Astrocyte of the spinal cord (primary cell): ENCODE measurements at regions not wholly inside any gene's neighbourhood (a gene's known extent, or its start where the extent isn't known, plus 50 kb on each side); places are given as distances from the start of the nearest gene placed in this dataset.
A peak's percentile ranks its signal among the peaks of the same experiment; 100 is the strongest.

Experiments
- DNase-seq: peaks from one replicate; pipeline ENCODE4 v3.0.0; 2011; ENCODE audit warnings: low read depth, low spot score
- H3K4me3 ChIP-seq: 2 replicates; pipeline ENCODE4 v1.5.1; 2011; ENCODE audit warnings: low read depth, mild to moderate bottlenecking, low read length, moderate library complexity
- in situ Hi-C: cut with HindIII; loops from 2 replicates; pipeline ENCODE4 v1.10.0; 2017; ENCODE audit warnings: low sequenced_read_pairs
- TF ChIP-seq, protein P1 (sequence below): IDR thresholded peaks from 2 replicates; pipeline ENCODE4 v1.5.1; 2012; ENCODE audit warnings: low read depth, mild to moderate bottlenecking, low read length, inconsistent platforms

DNA sequence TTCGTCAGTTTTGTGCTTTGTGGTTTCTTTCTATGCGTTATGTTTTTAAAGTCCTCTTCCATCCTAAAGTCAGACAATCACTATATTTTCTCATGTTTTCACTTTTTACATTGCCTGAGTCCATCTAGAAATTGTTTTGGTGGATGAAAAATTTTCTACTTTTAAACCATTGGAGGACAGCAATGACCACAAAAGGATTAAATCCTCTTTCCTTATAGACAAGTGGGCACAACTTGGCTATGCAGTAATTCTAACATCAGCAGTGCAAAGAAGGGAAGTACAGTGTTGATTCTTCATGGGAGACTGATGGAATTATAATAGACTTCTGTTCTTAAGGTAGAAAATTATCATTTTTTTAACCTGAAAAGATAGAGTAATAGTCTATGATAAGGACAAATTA is 75.5 kb downstream of the PALM2AKAP2 start:
- TF ChIP-seq, protein P1, sequence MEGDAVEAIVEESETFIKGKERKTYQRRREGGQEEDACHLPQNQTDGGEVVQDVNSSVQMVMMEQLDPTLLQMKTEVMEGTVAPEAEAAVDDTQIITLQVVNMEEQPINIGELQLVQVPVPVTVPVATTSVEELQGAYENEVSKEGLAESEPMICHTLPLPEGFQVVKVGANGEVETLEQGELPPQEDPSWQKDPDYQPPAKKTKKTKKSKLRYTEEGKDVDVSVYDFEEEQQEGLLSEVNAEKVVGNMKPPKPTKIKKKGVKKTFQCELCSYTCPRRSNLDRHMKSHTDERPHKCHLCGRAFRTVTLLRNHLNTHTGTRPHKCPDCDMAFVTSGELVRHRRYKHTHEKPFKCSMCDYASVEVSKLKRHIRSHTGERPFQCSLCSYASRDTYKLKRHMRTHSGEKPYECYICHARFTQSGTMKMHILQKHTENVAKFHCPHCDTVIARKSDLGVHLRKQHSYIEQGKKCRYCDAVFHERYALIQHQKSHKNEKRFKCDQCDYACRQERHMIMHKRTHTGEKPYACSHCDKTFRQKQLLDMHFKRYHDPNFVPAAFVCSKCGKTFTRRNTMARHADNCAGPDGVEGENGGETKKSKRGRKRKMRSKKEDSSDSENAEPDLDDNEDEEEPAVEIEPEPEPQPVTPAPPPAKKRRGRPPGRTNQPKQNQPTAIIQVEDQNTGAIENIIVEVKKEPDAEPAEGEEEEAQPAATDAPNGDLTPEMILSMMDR = no peak
- in situ Hi-C loops = no loop called here
- no peak for DNase-seq
- no peak overlapping the region for H3K4me3 ChIP-seq

DNA sequence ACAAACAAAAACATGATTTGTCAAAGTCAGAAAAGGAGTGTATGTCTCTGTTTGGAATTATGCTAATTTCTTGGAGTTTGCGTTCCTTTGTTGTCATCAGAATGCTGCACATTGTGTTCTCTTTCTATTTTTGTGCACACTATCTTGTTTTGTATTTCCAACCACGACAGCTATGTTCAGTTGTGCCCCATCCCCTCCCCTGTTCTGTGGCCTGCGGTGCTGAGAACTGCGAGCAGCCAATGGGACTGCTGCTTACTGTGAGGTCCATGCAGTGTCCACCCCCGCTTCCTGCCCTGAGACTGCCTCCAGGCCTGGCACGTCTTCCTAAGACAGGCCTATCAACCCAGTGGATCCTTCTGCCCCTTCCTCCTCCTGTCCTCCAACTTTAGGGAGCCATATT is 76.8 kb downstream of the PALM2AKAP2 start:
- DNase-seq = no peak
- in situ Hi-C loops = no loop called here
- TF ChIP-seq, protein P1 = no peak
- H3K4me3 ChIP-seq = no peak overlapping the region

DNA sequence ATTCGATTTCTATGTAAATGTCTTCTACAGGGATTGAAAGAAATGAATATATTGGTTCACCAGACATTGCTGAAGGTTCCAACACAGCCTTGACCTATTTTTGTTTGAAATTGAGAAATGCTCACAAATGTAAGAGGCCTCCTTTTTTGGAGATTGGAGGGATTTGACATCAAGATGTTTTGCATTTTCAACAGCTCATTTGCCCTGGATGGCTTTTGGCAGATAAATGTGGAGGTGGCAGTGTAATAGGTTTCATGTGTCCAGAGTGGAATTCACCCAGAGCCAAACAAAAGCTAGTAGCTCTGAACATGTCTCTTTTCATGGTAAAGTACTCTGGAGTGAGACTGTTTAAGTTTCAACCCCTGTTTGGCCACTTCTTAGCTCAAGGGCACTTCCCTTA is 77.3 kb downstream of the PALM2AKAP2 start:
- TF ChIP-seq, protein P1 = no peak
- no peak overlapping the region for H3K4me3 ChIP-seq
- in situ Hi-C loops = no loop called here
- no peak for DNase-seq

DNA sequence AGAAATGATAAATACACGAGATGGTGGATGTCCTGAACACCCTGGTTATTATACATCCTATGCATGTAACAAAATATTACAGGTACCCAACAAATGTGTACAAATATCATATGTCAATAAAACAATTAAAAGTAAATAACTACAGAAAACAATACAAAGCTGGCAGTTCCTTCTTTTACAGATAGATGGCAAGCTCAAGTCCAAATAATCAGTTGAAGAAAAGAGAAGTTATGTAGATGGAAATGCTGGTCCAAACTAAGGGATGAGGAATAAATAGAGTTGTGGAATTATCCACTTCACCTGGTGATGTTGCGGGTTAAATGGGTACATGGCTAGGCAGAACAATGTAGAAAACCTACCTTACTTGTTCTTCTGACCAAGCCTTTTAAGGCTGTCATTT is 79.4 kb downstream of the PALM2AKAP2 start:
- in situ Hi-C loops = no loop called here
- DNase-seq = no peak
- H3K4me3 ChIP-seq = no peak overlapping the region
- TF ChIP-seq, protein P1 = peak; percentile 49

DNA sequence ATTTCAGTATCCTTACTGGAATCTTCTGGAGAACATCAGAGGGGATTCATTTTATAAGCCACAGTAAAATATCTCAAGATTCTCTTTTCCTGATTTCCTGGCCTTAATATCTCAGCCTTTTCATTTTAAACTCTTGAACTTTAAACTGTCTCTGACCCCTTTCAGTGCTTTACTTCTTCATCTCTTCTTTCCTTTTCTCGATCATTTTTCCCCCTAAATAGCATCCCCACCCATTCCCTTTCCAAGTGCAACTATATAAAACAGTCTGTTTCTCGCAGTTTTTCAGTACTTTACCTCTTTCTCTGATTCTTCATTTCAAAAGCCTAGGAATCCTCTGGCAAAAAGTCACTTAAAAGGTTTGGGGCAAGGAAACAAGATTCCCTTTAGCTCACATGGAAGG is 80.5 kb downstream of the PALM2AKAP2 start:
- in situ Hi-C loops = no loop called here

DNA sequence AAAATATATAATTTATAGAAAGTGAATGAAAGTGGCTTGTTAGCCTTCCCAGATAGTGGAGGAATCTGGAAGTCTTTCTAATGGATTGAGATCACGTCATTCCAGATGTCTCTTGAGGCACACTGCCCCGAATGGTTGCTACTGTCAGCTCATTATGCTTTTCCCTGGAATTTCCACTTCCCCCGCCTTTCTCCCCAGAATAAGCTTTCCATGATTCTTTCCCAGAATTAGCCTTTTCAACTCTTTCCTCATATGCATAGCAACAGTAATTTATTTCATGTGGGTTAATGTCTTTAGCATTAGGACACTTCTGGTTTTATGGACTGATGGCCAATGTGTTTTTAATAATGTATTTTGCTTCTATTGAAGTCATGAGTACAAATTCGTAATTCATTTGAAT is 81.5 kb downstream of the PALM2AKAP2 start:
- no peak for DNase-seq
- in situ Hi-C loops = no loop called here
- TF ChIP-seq, protein P1 = no peak
- no peak overlapping the region for H3K4me3 ChIP-seq

More for the DNA sequence above, 80.5 kb downstream of the PALM2AKAP2 start:
- TF ChIP-seq, protein P1 = no peak
- DNase-seq = no peak
- H3K4me3 ChIP-seq = no peak overlapping the region

DNA sequence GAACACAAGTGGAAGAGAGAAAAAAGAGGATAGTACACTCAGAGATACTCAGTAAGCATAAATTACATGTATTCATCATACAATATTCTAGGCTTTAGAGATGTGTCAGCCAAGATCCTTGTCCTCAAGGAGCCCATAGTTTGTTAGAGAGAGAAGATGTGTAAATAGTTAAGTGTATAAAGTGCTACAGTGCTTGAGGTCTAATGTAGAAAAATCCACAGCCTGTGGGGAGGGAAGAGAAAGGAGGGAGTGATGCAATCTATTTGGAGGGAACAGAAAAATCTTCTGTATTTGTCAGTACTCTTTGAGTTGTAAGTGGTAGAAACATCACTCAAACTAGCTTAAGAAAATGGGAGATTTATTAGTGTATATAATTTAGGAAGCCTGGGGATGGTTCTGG is 81.9 kb downstream of the PALM2AKAP2 start:
- no peak overlapping the region for H3K4me3 ChIP-seq
- TF ChIP-seq, protein P1 = no peak
- no peak for DNase-seq
- in situ Hi-C loops = no loop called here
